Vagina (tissue), 2 donors: ENCODE measurements at regions not wholly inside any gene's neighbourhood (a gene's known extent, or its start where the extent isn't known, plus 50 kb on each side); places are given as distances from the start of the nearest gene placed in this dataset.

ENCODE experiments used
- POLR2A ChIP-seq, 2 donors: fragments of 450-650 bp; IDR thresholded peaks; one replicate each; pipeline ENCODE4 v1.6.1; 2017; ENCODE audit warnings: antibody characterized with exemption in 2 of 2, mild to moderate bottlenecking in 2 of 2, moderate library complexity in 2 of 2
- POLR2AphosphoS5 ChIP-seq, 2 donors: sonication (generic); formaldehyde crosslinking; IDR thresholded peaks; one replicate each; pipeline ENCODE4 v1.9.0; 2017; ENCODE audit warnings: antibody characterized with exemption in 2 of 2, mild to moderate bottlenecking in 2 of 2, low read depth in 1 of 2; ENCODE audit not compliant: insufficient read depth in 1 of 2
- TF ChIP-seq, protein P1 (sequence below), 3 experiments: fragments of 450-650 bp in 2 of 3; fragments of 200-600 bp in 1 of 3; sonication (generic) in 1 of 3; IDR thresholded peaks; one replicate each; pipeline ENCODE4 v1.5.1; 2017 to 2019; ENCODE audit warnings: antibody characterized with exemption in 3 of 3, mild to moderate bottlenecking in 2 of 3, moderate library complexity in 2 of 3

- TF ChIP-seq, protein P1, sequence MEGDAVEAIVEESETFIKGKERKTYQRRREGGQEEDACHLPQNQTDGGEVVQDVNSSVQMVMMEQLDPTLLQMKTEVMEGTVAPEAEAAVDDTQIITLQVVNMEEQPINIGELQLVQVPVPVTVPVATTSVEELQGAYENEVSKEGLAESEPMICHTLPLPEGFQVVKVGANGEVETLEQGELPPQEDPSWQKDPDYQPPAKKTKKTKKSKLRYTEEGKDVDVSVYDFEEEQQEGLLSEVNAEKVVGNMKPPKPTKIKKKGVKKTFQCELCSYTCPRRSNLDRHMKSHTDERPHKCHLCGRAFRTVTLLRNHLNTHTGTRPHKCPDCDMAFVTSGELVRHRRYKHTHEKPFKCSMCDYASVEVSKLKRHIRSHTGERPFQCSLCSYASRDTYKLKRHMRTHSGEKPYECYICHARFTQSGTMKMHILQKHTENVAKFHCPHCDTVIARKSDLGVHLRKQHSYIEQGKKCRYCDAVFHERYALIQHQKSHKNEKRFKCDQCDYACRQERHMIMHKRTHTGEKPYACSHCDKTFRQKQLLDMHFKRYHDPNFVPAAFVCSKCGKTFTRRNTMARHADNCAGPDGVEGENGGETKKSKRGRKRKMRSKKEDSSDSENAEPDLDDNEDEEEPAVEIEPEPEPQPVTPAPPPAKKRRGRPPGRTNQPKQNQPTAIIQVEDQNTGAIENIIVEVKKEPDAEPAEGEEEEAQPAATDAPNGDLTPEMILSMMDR (IDR thresholded peaks at IDR 0.05), result no peak
- TF ChIP-seq POLR2A (IDR thresholded peaks at IDR 0.05) (no peak), POLR2AphosphoS5 (IDR thresholded peaks at IDR 0.05; ENCODE audit: insufficient read depth in 1 of 2, low read depth in 1 of 2) (no peak)
Observed at GRCh38 chr22:47556473-47556872, 794.0 kb downstream of the TBC1D22A start.
